Left renal pelvis (tissue), 4 donors: ENCODE measurements at regions not wholly inside any gene's neighbourhood (a gene's known extent, or its start where the extent isn't known, plus 50 kb on each side); places are given as distances from the start of the nearest gene placed in this dataset.

Source experiments
- DNase-seq, 4 donors: peaks; one replicate each; pipeline ENCODE4 v3.0.0-alpha.2; 2013; ENCODE audit warnings: low read depth in 4 of 4, low spot score in 3 of 4

DNA sequence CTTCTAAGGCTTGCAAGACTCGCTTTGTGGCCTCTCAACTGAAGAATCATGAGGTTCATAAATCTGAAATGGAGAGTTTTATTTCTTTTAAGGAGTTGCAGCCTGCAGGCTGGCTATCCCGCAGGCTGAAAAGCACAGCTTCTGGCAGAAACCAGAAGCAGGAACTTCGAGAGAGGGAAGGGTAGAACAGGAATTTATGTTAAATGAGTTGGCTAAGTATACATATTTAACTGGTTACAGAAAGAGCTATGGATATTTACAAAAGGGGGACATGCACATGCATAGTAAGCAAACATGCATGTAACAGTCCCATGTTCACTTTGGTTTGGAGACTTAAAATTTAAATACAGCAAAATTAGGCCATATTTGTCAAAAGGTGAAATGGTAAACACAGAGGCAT is 787.0 kb downstream of the TFAP2A start:
- DNase-seq: no peak

DNA sequence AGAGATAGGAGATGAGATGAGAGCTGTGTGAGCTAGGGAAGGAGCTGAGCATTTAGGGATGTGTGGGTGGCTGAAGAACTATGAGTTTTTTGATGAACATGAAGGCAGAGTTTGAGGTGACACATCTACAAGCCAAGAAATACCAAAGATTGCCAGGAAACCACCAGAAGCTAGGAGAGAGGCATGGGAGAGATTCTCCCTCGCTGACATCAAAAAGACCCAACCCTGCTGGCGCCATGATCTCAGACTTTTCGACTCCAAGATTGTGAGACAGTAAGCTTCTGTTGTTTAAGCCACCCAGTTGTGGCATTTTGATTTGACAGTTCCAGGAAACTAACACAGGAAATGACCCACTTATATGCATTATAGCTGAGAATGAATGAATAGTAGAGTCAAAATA is 790.9 kb downstream of the TFAP2A start:
- no peak for DNase-seq

DNA sequence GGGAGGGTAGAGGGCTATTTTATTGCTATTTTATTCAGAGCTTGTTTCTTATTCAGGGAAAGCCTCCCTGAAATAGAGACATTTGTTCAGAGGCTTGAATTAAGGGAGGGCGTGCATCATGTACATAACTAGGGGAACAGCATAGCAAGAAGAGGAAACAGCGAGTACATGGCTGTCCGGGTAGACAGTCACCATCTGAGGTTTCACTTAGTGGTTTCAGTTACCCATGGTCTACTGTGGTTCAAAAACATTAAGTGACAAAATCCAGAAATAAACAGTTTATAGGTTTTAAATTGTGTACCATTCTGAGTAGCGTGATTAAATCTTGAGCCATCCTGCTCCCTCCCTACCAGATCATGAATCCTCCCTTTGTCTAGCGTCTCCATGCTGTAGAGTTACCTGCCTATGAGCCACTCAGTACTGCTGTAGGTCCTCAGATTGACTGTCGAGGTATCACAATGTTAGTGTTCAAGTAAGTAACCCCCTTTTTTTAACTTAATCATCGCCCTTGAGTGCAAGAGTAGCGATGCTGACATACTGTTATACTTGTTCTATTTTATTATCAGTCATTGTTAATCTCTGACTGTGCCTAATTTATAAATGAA is 791.5 kb downstream of the TFAP2A start:
- DNase-seq: no peak

DNA sequence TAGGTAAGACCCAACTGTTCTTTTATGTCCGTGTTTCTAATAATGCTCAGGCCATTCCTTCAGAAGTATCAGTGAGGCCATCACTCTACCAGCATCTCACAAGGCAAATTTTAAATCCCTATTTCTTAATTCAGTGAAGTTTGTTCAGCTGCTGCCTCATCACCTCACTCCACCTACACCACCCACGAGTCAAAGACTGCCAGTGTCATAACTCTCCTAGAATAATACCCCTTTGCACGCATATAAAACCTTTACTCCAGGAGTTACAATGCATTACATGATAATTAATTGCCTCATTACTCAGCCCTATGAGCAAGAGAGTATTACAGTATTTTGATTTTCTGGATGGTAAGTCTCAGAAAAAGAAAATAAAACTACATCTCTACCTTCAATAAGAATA is 793.6 kb downstream of the TFAP2A start:
- DNase-seq: no peak

DNA sequence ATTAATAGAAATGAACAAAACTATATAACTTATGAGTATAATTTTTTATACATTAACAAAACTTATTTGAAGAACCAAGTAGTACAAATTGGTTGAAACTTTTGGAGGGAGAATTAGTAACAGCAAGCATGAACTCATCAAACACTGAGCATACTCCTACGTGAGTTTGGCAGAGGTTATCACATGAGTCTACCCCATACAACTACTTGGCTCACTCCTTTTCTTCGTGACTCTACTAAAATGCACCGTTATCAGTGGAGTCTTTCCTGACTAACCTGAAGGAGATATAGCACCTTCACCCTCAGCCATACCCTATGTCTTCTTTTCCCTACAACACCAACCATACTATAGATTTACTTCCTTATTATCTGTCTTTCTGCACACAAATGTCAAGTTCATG is 794.2 kb downstream of the TFAP2A start:
- no peak for DNase-seq

DNA sequence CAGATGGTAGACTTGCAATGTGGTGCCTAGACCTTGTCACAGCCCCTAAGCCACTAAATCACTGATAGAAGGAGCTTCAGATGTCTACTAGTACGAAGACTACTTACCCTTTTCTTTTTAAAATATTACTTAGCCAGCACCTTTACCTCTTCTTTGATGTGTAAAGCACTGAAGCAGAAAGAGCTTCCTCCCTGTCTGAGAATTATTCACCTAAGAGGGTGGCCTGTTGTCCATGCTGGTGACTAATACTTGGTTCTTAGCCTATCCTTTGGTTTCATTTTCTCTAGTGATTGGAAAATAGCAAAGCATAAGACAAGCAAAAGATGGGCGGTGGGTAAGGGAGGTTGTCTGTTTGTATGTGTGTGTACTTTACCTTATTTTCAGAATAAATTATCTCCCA is 794.6 kb downstream of the TFAP2A start:
- DNase-seq: no peak

DNA sequence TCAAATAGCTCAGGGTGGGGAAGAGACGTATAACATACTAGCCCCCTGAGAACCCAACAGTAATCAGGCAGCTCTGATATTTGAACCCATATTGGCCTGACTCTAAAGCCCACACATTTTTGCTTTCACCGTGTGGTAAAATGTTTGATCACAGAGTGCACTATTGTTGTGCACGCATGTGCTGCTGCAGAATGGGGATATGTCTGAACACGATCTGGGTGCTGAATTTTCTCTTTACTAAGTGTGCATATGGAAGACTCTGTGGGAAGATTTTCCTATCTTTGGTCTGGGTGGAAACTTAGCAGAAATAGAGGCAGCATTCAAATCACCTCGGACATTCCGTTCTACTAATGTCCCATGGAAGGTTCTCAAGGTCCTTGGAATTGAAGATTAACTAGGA is 800.1 kb downstream of the TFAP2A start:
- DNase-seq: no peak

DNA sequence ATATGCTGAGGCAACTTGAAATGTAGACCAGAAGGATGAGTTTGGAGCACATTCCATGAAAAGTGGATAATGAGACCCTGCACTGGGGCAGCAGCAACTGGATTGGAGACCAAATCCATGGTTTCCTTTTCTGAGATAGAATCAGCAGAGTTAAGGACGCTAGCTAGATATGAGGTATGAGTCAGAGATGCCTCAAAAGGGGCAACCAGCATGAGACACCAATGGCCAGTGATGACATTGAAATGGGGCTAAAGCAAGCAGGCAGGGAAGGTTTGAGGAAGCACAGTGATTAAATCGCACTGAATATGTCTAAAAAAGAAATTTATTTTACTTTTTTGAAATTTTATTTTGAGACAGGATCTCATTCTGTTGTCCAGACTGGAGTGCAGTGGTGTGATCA is 802.4 kb downstream of the TFAP2A start:
- DNase-seq: no peak

DNA sequence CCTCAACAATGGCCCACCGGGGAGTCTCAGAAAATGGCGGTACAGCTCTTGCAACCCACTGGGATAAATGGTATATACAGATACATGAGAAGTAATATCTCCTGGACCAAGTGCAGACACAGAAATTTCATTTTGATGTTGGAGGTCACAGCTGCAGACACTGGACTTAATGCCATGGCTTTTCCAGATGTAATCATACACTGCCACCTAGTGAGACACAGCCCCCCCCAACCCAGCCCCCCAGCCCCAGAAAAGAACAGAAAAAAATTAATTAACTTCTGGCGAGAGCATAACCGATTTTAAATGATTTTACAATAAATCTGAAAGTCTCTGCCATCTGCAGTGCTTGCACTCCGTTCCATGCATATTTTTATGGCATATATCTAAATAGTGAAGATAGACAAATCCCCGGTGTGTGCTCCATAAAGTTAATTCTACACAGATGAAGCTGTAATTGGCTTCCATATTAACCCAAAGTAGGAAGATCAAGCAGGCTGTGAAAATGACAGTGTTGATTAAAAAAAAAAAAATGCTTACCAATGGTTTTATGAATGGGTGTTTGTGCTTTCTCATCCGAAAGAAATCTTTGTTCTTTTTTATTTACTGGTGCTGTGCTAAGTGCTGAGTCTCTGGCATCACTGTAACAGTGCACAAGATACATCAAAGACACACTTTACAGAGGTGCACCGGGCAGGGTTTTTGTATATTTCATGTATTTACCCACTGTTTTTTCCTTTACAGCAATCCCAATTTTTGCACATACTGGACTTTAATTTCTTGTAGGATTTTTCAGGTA is 804.1 kb downstream of the TFAP2A start:
- no peak for DNase-seq

DNA sequence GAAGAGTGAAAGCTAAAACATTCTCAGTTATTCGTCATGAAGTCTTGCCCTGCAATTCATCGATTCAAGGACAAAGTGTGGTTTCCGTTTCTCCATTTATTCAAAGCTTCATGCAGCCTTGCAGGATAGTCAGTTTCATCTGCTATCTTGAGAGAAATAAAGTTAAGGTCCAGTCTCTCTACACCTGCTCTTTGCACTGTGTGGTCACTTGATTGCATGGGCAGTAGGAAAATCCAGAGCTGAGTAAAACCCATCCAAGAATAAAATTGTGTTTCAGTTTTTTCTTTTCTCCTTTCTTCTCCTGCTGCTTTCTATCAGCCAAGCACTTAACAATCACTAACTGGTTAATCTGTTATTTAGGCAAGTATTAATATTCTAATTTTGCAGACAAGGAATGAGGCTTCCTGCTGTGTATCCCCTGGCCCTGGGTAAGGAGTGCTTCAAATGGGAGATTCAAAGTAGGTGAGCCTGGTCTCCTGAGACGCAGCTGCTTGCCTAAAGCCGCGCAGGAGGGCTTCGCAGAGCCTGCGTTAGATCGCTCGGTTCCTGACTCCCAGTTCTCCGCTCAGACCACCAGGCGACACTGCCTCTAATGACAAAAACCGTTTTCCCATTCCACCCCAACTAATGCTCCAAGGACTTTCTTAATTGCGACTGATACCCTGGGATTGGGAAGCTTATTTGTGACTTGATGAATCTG is 808.3 kb downstream of the TFAP2A start:
- no peak for DNase-seq

DNA sequence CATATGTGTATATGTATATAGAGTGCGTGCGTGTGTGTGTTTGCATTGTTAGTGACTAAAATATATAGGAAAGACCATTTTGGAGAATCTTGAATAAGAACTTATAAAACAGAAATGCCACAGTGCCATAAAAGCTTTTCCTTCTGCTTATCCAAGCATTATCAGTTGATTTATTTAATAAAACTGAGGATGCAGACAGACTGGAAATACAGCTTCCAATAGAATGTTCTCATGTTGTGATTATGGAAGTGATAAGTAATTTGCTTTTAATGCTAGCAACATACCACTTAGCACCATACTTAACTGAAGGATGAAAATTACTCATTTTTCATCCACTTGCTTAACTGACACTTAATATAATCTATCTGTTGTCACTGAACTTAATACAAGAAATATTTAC is 820.1 kb downstream of the TFAP2A start:
- DNase-seq: no peak

DNA sequence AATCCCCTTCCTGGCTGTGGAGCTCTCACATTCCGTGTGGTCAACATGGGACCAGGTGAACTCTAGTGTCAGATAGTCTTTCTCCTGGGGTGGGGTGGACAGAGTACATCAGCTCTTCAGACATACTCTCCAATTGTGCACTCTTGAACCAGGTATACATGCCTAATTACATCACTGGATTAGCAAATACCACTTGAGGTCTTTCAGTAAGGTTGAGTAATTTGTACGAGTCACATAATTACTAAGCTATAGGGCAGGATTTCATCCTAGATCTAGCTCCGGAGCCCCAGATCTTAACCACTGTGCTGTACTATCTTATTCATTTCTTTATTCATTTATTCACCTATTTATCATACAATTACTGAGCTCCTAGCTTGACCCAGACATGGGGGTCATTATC is 821.3 kb downstream of the TFAP2A start:
- DNase-seq: no peak

DNA sequence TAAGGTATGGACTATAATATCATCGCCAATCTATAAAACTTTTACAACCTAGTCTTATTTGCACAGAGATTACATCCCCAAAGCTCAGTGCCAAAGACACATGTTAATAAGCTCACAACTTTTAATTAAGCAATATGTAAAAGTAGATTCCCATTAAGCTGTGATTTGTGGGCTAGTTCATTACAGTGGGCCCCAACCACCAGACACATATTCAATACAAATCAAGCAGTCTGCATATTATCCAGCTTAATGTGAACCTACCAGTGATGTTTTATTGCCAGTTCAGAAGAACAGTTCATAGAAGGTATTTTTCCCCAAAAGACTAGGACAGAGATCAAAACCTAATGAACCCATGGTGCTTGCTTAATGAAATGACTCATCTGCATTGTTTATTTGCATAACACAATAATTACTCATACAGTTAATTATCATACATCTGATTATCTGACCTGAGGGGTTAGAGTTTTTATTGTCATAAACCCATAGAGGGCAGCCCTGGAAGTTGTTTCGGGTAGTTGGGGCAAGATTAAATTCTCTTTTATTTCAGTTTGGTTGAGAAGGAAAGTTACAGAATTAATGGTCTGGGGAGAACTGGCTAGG is 831.0 kb downstream of the TFAP2A start:
- no peak for DNase-seq

DNA sequence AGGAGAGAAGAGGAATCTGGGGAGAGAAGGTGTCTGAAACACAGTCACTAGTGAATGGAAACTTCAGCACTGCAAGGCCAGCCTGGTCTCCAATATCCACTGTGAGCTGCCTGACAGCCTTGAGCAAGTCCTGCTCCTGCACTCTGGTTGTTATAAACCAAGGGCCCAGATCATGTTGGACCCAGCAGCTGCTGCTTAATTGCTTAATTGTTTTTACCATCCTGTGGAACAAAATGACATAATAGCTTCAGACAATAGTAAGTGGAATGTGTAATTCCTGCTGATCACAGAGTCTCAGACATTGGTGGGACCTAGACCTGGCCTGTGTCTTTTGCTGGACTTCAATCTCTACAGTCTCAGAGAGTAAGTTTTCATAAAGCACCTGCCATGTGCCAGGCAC is 833.7 kb downstream of the TFAP2A start:
- no peak for DNase-seq

DNA sequence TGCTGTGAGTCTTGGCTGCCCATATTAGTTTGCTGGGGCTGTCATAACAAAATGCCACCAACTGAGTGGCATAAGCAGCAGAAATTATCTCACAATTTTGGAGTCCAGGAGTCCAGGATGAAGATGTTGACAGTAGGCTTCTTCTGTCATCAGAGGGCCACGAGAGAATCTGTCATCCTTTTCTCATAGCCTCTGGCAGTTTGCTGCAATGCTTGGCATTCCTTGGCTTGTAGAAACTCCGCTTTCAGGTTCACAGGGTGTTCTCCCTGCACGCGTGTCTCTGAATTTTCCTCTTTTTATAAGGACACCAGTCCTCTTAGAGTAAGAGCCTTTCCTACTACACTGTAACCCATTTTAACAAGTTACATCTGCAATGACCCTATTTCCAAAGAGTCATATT is 838.4 kb downstream of the TFAP2A start:
- no peak for DNase-seq

DNA sequence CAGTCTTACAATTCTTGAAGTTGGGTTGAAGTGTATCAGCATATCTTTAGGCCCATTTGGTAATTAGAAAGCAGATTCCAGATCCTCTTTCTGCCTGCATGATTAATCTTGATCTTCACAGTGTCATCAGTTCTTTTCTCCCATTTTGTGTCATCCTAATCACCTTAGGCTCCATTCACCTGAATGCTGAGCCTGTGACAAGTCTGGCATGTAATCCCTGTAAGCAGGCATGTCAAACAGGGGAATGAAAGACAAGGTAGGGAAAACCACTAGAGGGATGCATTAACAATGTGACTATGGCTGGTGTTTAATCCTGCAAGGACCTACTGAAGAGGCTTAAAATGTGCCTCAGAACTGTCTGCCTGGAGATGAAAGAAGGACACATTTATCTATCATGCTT is 848.8 kb downstream of the TFAP2A start:
- no peak for DNase-seq

DNA sequence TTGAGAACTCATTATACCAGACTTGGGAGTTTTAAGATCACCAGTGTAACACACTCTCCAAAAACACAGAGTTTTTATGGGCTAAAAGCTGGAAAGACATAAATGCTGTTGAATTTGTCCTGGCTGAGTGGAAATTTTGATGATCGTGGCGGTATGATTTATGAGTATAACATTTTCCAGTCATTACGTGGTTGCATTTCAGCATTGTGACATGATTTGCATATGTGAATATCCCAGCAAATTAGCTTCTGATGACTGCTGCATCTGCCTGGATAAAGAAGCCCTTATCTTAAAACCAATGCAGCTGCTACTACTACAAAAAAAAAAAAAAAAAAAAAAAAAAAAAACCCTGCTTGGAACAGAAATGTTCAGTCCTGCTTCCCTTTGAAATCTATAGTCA is 850.9 kb downstream of the TFAP2A start:
- DNase-seq: no peak

DNA sequence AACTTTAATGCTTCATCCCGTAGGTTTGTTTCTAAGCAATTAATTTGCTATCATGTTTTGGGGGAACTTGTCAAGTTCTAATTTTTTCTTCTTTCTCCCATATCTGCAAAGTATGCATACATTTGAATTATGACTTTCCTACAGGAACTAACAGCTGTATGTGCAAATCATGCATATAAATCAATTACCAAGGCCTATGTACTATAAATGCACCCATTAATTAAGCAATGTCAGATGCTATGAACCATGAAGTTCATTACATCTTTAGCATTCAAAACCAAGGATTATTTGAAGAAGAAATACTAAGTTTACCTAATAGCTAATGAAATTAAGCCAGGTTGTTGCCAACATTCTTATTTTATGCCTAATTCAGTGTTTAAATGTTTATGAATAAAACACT is 851.3 kb downstream of the TFAP2A start:
- DNase-seq: no peak

DNA sequence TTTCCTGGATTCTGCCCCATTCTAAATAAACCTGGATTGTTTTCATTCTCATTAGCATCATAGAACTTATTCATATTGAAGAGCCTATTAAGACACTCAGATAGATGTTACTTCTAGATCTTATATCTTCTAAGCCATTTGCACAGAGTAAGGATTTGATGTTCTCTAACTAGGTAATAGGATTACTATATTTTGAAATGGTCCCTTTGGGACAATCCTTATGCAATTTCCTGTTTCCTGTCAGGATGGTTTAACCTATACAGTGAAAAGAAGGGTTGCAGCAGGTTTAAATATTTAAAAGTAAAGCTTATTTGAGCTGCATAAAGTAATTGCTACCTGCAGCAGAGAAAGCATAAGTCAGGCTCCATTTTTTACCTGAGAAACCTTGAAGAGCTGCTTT is 860.1 kb downstream of the TFAP2A start:
- DNase-seq: no peak

DNA sequence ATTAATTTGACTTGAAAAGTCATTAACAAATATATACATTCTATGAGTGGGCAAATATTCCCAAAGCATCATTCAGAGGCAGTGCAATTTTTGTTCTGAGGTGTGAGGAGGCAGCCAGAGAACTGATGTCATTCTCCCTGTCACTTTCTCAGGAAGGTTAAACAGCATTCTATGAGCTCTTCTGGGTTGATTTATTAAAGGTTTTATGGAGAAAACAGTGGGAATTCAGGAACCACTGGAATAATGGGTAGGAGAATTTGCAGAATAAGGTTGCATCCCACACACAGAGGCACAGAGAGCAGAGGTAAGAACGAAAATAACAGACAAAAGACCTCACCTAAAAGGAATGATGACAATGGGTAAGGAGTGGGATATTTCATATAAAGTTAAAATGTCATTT is 860.6 kb downstream of the TFAP2A start:
- no peak for DNase-seq

DNA sequence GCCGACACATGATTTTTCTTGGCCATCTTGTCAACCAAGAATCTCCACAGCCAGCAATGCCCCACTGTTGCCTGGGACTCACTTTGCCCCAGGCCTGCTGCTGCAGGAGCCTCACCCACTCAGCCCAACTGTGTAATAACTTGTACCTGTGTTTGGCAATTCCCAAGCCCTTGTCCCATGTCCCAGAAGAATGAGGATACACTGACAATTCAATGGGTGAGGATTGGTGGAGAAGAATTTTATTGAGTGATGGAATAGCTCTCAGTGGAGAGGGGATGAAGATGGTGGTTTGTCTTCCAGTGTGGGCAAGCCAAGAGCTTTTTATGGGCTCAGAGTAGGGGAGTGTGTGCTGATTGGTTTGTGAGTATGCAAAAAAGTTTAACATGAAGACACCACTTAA is 861.9 kb downstream of the TFAP2A start:
- DNase-seq: no peak

DNA sequence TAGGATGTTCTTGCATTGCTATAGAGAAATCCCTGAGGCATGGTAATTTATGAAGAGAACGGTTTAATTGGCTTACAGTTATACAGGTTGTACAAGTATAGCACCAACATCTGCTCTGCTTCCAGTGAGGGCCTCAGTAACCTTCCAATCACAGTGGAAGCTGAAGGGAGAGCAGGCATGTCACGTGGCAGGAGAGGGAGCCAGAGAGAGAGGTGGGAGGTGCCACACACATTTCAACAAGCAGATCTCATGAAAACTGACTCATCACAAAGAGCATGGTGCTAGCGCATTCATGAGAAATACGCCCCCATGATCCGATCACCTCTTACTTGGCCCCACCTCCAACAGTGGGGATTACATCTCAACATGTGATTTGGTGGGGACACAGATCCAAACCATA is 871.2 kb downstream of the TFAP2A start:
- no peak for DNase-seq
